SK-N-SH treated with all-trans-retinoic acid at 6 μM for 48 hours (cell line): ENCODE measurements at regions not wholly inside any gene's neighbourhood (a gene's known extent, or its start where the extent isn't known, plus 50 kb on each side); places are given as distances from the start of the nearest gene placed in this dataset.

ENCODE experiments used
- ARNTL ChIP-seq: fragments of 450-650 bp; formaldehyde crosslinking; IDR thresholded peaks from 2 replicates; pipeline ENCODE4 v1.5.0; 2020; ENCODE audit warnings: low read depth, mild to moderate bottlenecking, moderate library complexity, borderline replicate concordance
- BACH2 ChIP-seq: fragments of 250-450 bp; sonication (Bioruptor Pico); IDR thresholded peaks from 2 replicates; pipeline ENCODE4 v1.9.0; 2021; ENCODE audit warnings: mild to moderate bottlenecking, borderline replicate concordance
- PPARA ChIP-seq: fragments of 250-450 bp; sonication (Bioruptor Pico); IDR thresholded peaks from 2 replicates; pipeline ENCODE4 v1.5.0; 2020; ENCODE audit warnings: mild to moderate bottlenecking, borderline replicate concordance
- RARB ChIP-seq: fragments of 250-450 bp; sonication (Bioruptor Pico); IDR thresholded peaks from 2 replicates; pipeline ENCODE4 v1.8.0; 2021; ENCODE audit warnings: mild to moderate bottlenecking, moderate library complexity
- ZFP3 ChIP-seq: fragments of 250-450 bp; sonication (Bioruptor Pico); IDR thresholded peaks from 2 replicates; pipeline ENCODE4 v1.5.0; 2020; ENCODE audit warnings: mild to moderate bottlenecking, moderate library complexity
- ZNF565 ChIP-seq: fragments of 450-650 bp; formaldehyde crosslinking; conservative IDR thresholded peaks from 2 replicates; pipeline ENCODE4 v1.5.0; 2020; ENCODE audit warnings: low read depth, mild to moderate bottlenecking, moderate library complexity
- ZNF70 ChIP-seq: fragments of 450-650 bp; formaldehyde crosslinking; IDR thresholded peaks from 2 replicates; pipeline ENCODE4 v1.5.0; 2020; ENCODE audit warnings: mild to moderate bottlenecking, moderate library complexity
- ZNF8 ChIP-seq: fragments of 450-650 bp; formaldehyde crosslinking; IDR thresholded peaks from 2 replicates; pipeline ENCODE4 v1.5.0; 2020; ENCODE audit warnings: mild to moderate bottlenecking, moderate library complexity
- TF ChIP-seq, protein P1 (sequence below): fragments of 250-450 bp; sonication (Bioruptor Pico); IDR thresholded peaks from 2 replicates; pipeline ENCODE4 v1.8.0; 2020; ENCODE audit warnings: mild to moderate bottlenecking, moderate library complexity, borderline replicate concordance
- TF ChIP-seq, protein P2 (sequence below): fragments of 250-450 bp; sonication (Bioruptor Pico); IDR thresholded peaks from 2 replicates; pipeline ENCODE4 v1.5.0; 2020; ENCODE audit warnings: mild to moderate bottlenecking, moderate library complexity
- TF ChIP-seq, protein P3 (sequence below): fragments of 250-450 bp; sonication (Bioruptor Pico); IDR thresholded peaks from 2 replicates; pipeline ENCODE4 v1.8.0; 2021; ENCODE audit warnings: low read depth, mild to moderate bottlenecking, moderate library complexity, borderline replicate concordance

DNA sequence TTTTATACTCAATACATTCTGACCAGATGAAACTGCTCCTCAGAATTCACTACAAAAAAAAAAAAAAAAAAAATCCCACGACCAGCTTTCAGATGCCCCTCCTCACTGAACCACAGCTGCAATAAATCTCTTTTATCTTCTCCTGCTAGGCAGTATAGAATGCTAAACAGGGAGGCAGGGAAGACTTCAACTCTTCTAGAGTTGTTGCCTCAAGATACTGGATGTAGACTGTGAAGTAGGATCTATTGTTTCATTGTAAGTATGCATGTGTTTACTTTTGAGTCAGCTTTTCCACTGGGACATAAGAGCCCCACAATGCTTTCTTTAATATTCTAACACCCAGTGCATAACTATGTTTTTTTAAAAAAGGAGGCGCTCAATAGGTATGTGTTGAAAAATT, 401.4 kb downstream of the TBL1XR1 start:
- TF ChIP-seq, protein P1, sequence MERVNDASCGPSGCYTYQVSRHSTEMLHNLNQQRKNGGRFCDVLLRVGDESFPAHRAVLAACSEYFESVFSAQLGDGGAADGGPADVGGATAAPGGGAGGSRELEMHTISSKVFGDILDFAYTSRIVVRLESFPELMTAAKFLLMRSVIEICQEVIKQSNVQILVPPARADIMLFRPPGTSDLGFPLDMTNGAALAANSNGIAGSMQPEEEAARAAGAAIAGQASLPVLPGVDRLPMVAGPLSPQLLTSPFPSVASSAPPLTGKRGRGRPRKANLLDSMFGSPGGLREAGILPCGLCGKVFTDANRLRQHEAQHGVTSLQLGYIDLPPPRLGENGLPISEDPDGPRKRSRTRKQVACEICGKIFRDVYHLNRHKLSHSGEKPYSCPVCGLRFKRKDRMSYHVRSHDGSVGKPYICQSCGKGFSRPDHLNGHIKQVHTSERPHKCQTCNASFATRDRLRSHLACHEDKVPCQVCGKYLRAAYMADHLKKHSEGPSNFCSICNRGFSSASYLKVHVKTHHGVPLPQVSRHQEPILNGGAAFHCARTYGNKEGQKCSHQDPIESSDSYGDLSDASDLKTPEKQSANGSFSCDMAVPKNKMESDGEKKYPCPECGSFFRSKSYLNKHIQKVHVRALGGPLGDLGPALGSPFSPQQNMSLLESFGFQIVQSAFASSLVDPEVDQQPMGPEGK (CRISPR knock-in tag) = no peak
- TF ChIP-seq PPARA (no peak), ARNTL (CRISPR knock-in tag) (no peak), ZFP3 (CRISPR knock-in tag) (no peak), ZNF70 (CRISPR knock-in tag) (no peak), RARB (no peak), ZNF8 (CRISPR knock-in tag) (no peak), BACH2 (CRISPR knock-in tag) (no peak), ZNF565 (CRISPR knock-in tag) (no peak)
- TF ChIP-seq, protein P2, sequence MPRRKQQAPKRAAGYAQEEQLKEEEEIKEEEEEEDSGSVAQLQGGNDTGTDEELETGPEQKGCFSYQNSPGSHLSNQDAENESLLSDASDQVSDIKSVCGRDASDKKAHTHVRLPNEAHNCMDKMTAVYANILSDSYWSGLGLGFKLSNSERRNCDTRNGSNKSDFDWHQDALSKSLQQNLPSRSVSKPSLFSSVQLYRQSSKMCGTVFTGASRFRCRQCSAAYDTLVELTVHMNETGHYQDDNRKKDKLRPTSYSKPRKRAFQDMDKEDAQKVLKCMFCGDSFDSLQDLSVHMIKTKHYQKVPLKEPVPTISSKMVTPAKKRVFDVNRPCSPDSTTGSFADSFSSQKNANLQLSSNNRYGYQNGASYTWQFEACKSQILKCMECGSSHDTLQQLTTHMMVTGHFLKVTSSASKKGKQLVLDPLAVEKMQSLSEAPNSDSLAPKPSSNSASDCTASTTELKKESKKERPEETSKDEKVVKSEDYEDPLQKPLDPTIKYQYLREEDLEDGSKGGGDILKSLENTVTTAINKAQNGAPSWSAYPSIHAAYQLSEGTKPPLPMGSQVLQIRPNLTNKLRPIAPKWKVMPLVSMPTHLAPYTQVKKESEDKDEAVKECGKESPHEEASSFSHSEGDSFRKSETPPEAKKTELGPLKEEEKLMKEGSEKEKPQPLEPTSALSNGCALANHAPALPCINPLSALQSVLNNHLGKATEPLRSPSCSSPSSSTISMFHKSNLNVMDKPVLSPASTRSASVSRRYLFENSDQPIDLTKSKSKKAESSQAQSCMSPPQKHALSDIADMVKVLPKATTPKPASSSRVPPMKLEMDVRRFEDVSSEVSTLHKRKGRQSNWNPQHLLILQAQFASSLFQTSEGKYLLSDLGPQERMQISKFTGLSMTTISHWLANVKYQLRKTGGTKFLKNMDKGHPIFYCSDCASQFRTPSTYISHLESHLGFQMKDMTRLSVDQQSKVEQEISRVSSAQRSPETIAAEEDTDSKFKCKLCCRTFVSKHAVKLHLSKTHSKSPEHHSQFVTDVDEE (CRISPR knock-in tag) = no peak
- TF ChIP-seq, protein P3, sequence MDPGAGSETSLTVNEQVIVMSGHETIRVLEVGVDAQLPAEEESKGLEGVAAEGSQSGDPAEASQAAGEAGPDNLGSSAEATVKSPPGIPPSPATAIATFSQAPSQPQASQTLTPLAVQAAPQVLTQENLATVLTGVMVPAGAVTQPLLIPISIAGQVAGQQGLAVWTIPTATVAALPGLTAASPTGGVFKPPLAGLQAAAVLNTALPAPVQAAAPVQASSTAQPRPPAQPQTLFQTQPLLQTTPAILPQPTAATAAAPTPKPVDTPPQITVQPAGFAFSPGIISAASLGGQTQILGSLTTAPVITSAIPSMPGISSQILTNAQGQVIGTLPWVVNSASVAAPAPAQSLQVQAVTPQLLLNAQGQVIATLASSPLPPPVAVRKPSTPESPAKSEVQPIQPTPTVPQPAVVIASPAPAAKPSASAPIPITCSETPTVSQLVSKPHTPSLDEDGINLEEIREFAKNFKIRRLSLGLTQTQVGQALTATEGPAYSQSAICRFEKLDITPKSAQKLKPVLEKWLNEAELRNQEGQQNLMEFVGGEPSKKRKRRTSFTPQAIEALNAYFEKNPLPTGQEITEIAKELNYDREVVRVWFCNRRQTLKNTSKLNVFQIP = no peak
